DMS153 treated with DMSO at 0.1 percent for 48 hours (cell line): ENCODE measurements at regions not wholly inside any gene's neighbourhood (a gene's known extent, or its start where the extent isn't known, plus 50 kb on each side); places are given as distances from the start of the nearest gene placed in this dataset.

ENCODE experiments used
- DNase-seq: peaks from one replicate; lab custom pipeline; 2025; ENCODE audit not compliant: unreplicated experiment; lab: John Stamatoyannopoulos, UW

- DNase-seq, result no peak
These were observed 78.1 kb upstream of the SLC38A11 start for GRCh38 chr2:165033402-165033801.

- no peak for DNase-seq
These were observed 77.2 kb upstream of the SLC38A11 start for GRCh38 chr2:165032559-165032958.

- DNase-seq, result no peak
These were observed 68.9 kb upstream of the SLC38A11 start for GRCh38 chr2:165024199-165024598.

GRCh38 chr2:165022781-165023180, 67.5 kb upstream of the SLC38A11 start:
- no peak for DNase-seq

- no peak for DNase-seq
These were observed 62.8 kb upstream of the SLC38A11 start for GRCh38 chr2:165017966-165018596.

GRCh38 chr2:165016772-165017411, 61.6 kb upstream of the SLC38A11 start:
- no peak for DNase-seq

- DNase-seq, result peak; percentile 51
These were observed 59.8 kb upstream of the SLC38A11 start for GRCh38 chr2:165015052-165015642.

- DNase-seq, result no peak
These were observed 58.8 kb upstream of the SLC38A11 start for GRCh38 chr2:165013944-165014619.

- DNase-seq, result no peak
These were observed 55.9 kb upstream of the SLC38A11 start for GRCh38 chr2:165011199-165011598.

- no peak for DNase-seq
These were observed 55.2 kb upstream of the SLC38A11 start for GRCh38 chr2:165010556-165010955.

GRCh38 chr2:165009466-165009865, 54.1 kb upstream of the SLC38A11 start:
- no peak for DNase-seq

- DNase-seq, result no peak
These were observed 53.5 kb upstream of the SLC38A11 start for GRCh38 chr2:165008730-165009315.

GRCh38 chr2:165007161-165007744, 51.9 kb upstream of the SLC38A11 start:
- DNase-seq, result no peak
